GM12864 (cell line): ENCODE measurements at regions not wholly inside any gene's neighbourhood (a gene's known extent, or its start where the extent isn't known, plus 50 kb on each side); places are given as distances from the start of the nearest gene placed in this dataset.
"Not testable (repeated sequence)": the region's sequence is repeated elsewhere in the genome, so short reads cannot be mapped to it uniquely, and the experiment has no call there.

Source experiments
- DNase-seq: peaks from one replicate; pipeline ENCODE4 v3.0.0-alpha.2; 2011; ENCODE audit warnings: low read depth
- H3K4me3 ChIP-seq: 2 replicates; pipeline ENCODE4 v1.5.1; 2011; ENCODE audit warnings: mild to moderate bottlenecking, low read depth, low read length, control low read depth
- CTCF ChIP-seq: IDR thresholded peaks from 2 replicates; pipeline ENCODE4 v1.5.1; 2011; ENCODE audit warnings: low read depth, mild to moderate bottlenecking, moderate library complexity, low read length, control low read depth, inconsistent platforms; ENCODE audit errors: missing control alignments

DNA sequence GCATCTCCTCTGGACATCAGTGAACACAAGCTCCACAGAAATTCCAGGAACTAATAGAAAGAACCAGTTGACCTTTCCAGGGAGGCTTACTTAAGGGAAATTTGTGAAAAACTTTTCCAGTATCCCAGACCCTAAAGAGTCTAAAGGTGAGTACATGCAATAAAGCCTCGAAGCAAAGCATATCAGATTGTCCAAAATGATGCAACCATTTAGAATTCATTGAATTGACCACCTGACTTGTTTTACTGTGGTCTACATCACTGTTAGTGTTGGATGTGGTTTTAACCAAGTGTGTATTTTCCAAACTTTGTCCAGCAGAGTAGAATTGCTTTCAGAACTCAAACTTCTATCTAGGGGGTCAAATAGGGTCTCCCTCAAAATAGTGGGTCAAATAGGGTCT is 76.3 kb upstream of the TIAM1 start:
- H3K4me3 ChIP-seq, result no peak overlapping the region
- DNase-seq, result no peak
- no peak for TF ChIP-seq CTCF

- TF ChIP-seq CTCF, result no peak
- no peak for DNase-seq
These were observed 74.4 kb upstream of the TIAM1 start for GRCh38 chr21:31418377-31419001.

GRCh38 chr21:31417214-31417613 is 73.2 kb upstream of the TIAM1 start:
- H3K4me3 ChIP-seq, result not testable (repeated sequence)

More at GRCh38 chr21:31418377-31419001, 74.4 kb upstream of the TIAM1 start:
- H3K4me3 ChIP-seq, result no peak overlapping the region

DNA sequence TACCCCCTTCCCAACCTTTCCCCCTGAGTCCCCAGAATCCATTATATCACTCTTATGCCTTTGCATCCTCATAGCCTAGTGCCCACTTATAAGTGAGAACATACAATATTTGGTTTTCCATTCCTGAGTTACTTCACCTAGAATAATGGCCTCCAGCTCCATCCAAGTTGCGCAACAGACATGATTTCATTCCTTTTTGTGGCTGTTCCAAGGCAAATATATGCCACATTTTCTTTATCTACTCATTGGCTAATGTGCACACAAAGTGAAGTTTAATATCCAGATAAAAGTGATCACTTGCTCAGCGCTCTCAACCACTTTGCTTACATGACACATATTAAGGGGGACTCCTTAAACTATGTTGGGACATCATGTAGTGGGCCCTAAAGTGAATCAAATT is 72.4 kb upstream of the TIAM1 start:
- TF ChIP-seq CTCF, result no peak
- no peak for DNase-seq
- H3K4me3 ChIP-seq, result no peak overlapping the region

More at GRCh38 chr21:31417214-31417613, 73.2 kb upstream of the TIAM1 start:
- not testable (repeated sequence) for DNase-seq

DNA sequence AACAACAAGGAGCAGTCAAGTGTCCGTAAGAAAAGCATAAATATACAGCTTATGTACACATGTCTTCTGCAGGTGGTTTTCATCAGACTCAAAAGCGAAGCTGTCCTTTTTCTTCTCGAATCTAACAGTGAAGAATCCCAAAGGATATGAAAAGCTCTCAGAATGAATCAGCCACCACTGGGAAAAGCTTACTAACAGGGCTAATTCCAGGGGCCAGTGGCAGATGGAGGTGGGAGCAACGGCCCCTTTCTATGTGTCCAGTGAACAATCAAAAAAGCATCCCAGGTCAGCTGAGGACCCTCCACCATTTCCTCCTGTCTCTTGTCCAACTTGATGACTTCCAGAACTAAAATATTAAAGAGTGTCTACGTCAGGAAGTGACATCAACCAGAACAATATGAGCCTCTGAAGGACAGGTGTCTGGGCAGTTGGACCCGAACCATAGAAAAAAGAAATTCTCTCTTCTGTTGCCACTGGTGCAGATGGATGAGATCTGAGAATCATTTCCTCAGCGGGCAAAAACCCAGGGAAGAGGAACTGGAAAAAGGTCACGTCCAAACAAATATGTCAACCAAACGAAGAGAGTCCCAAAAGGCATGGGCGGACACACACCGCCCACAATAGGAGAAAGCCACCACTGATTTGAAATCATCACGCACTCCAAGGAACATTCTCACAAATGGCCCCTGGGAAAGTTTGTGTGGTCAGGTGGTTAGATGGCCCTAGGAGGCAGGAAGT is 70.4 kb upstream of the TIAM1 start:
- no peak overlapping the region for H3K4me3 ChIP-seq
- no peak for TF ChIP-seq CTCF
- DNase-seq, result no peak

GRCh38 chr21:31413698-31414097 is 69.6 kb upstream of the TIAM1 start:
- no peak for TF ChIP-seq CTCF
- DNase-seq, result no peak
- H3K4me3 ChIP-seq, result no peak overlapping the region

GRCh38 chr21:31410499-31411131 is 66.6 kb upstream of the TIAM1 start:
- TF ChIP-seq CTCF, result no peak
- DNase-seq, result no peak
- no peak overlapping the region for H3K4me3 ChIP-seq
